ENCODE measurements at regions not wholly inside any gene's neighbourhood (a gene's known extent, or its start where the extent isn't known, plus 50 kb on each side); places are given as distances from the start of the nearest gene placed in this dataset.

GRCh38 chr11:79668575-79668974, 227.7 kb upstream of the TENM4 start:
- Histone ChIP-seq H3K4me3 (ENCODE audit: low read depth, low read length) (no peak overlapping the region), H3K27ac (no peak overlapping the region), H3K36me3 (replicated peaks) (no peaks in the 10 kb centered on the region), H3K27me3 (replicated peaks) (no peaks in the 10 kb centered on the region)
- in situ Hi-C loops (cut with HindIII; ENCODE audit: low pct_ligation_motif_present, low sequenced_read_pairs): no loop called here
- DNase-seq: no peak
- TF ChIP-seq CTCF (IDR thresholded peaks at IDR 0.05; ENCODE audit: low read depth, low read length, missing control alignments): no peak

DNA sequence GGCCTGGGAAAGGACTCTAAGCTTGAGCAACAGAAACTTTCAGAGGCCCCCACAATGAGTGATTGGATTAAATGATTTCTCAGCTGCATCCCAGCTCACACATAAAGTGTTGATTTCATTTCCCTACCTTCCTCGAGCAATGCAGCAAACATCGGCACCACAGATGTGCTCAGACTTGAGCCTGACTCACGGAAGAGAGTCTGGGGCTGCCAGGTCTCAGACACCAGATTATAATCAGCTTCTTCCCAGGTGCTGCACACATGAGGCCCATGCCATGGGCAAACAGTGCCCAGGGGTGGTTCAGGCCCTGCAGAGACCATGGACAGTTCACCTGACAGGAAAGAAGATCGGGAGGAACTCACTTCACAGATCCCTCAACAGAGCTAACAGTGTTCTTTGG, 226.6 kb upstream of the TENM4 start:
- in situ Hi-C loops (cut with HindIII; ENCODE audit: low pct_ligation_motif_present, low sequenced_read_pairs): no loop called here

DNA sequence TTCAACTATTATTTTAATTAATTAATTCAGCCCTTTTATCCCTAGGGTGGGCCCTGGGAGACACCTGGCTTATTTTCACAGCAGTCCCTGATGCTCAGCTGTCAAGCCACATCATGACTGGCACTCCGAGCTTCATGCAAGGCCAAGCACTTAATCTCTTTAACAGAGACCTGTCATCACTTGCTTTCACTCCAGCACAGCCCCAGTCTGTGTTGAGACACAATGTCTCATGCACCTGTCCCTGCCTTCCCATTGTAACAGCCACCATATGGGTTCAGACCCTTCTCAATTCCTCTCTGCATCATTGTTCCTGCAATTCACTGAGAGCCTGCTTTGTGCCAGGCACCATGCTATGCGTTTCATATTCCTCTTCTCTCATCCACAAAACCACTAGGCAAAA, 222.2 kb upstream of the TENM4 start:
- no peak overlapping the region for H3K4me3 ChIP-seq (ENCODE audit: low read depth, low read length)
- H3K27me3 ChIP-seq (replicated peaks): no peaks in the 10 kb centered on the region
- DNase-seq: no peak
- no peak for TF ChIP-seq CTCF (IDR thresholded peaks at IDR 0.05; ENCODE audit: low read depth, low read length, missing control alignments)
- H3K27ac ChIP-seq: no peak overlapping the region
- in situ Hi-C loops (cut with HindIII; ENCODE audit: low pct_ligation_motif_present, low sequenced_read_pairs): no loop called here
- no peaks in the 10 kb centered on the region for H3K36me3 ChIP-seq (replicated peaks)

More for the DNA sequence above, 226.6 kb upstream of the TENM4 start:
- H3K27me3 ChIP-seq (replicated peaks): no peaks in the 10 kb centered on the region
- H3K36me3 ChIP-seq (replicated peaks): no peaks in the 10 kb centered on the region
- H3K27ac ChIP-seq: no peak overlapping the region
- no peak for DNase-seq
- H3K4me3 ChIP-seq (ENCODE audit: low read depth, low read length): no peak overlapping the region
- TF ChIP-seq CTCF (IDR thresholded peaks at IDR 0.05; ENCODE audit: low read depth, low read length, missing control alignments): no peak

- Histone ChIP-seq H3K4me3 (ENCODE audit: low read depth, low read length) (no peak overlapping the region), H3K27ac (no peak overlapping the region), H3K36me3 (replicated peaks) (no peaks in the 10 kb centered on the region), H3K27me3 (replicated peaks) (no peaks in the 10 kb centered on the region)
- TF ChIP-seq CTCF (IDR thresholded peaks at IDR 0.05; ENCODE audit: low read depth, low read length, missing control alignments): no peak
- in situ Hi-C loops (cut with HindIII; ENCODE audit: low pct_ligation_motif_present, low sequenced_read_pairs): no loop called here
- no peak for DNase-seq
Observed at GRCh38 chr11:79661373-79661772, 220.5 kb upstream of the TENM4 start.

DNA sequence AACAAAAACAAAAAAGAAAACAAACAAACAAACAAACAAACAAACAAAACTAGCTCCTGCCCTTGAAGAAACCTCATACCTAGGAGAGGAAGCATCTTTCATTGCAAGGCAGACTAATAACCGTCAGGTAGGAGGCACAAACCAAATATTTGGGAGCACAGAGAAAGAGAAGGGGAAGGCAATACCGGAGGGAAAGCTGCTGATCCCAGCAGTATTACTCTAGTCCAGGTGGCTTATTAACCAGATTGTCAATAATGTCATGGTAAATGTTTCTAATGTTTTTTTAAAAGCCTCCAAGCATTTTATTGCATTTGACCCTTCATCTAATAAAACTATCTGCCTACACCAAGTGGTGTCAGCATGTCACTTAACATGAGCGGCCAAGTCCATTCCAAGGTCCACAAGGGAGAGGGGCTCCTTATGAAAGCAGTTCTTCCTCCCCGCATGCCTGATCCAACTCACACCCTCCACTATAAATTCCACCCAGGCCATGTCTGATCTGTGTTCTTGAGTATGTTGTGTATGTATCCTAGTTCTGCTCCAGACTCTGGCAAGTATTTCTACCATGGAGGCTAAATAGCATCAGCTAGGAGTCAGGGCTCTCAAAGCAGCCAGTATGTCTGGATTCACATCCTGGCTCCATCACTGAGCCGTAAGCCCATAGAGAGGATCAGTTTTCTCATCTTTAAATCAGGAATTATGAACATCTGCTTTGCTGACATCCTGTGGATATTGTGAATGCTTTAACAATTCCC, 208.1 kb upstream of the TENM4 start:
- TF ChIP-seq CTCF (IDR thresholded peaks at IDR 0.05; ENCODE audit: low read depth, low read length, missing control alignments): no peak
- H3K4me3 ChIP-seq (ENCODE audit: low read depth, low read length): no peak overlapping the region
- no peaks in the 10 kb centered on the region for H3K27me3 ChIP-seq (replicated peaks)
- DNase-seq: no peak
- H3K27ac ChIP-seq: no peak overlapping the region
- no peaks in the 10 kb centered on the region for H3K36me3 ChIP-seq (replicated peaks)
- in situ Hi-C loops (cut with HindIII; ENCODE audit: low pct_ligation_motif_present, low sequenced_read_pairs): no loop called here

- DNase-seq: no peak
- no peaks in the 10 kb centered on the region for H3K36me3 ChIP-seq (replicated peaks)
- H3K27ac ChIP-seq: no peak overlapping the region
- no peak overlapping the region for H3K4me3 ChIP-seq (ENCODE audit: low read depth, low read length)
- no peaks in the 10 kb centered on the region for H3K27me3 ChIP-seq (replicated peaks)
- in situ Hi-C loops (cut with HindIII; ENCODE audit: low pct_ligation_motif_present, low sequenced_read_pairs): no loop called here
- no peak for TF ChIP-seq CTCF (IDR thresholded peaks at IDR 0.05; ENCODE audit: low read depth, low read length, missing control alignments)
Observed at GRCh38 chr11:79637219-79637618, 196.4 kb upstream of the TENM4 start.

All from brain microvascular endothelial cell (primary cell).